ENCODE measurements at regions not wholly inside any gene's neighbourhood (a gene's known extent, or its start where the extent isn't known, plus 50 kb on each side); places are given as distances from the start of the nearest gene placed in this dataset.

DNA sequence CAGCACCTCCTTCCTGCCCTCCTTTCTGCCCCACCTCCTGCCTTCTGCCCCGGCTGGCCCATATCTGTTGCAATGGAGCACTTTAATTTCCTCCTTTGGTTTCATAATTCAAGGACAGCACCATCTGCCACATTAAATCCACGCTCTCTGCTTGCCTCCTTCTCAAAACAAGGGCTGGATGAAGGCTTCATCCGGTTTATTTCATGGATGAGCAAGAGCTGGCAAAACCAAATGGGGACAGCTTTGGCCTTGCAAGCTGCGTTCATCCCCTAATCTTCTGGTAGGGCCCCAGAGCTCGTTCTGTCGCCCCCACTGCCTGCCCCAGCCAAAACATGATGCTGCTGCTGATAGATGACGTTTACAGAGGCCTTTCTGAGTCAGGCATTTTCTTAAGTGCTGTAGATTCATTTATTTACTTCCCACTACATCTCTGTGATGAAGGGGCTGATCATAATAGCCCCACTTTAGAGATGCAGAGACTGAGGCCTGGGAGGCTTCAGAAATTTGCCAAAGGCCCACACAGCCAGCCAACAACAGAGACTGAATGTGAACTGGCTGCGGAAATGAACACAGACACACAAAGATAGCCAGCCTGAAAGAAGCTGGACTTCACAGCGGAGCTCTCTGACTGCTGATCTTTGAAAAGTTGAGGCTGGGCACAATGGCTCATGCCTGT is 115.6 kb upstream of the CPEB4 start:
- H3K27ac Mint-ChIP-seq, result no peak overlapping the region

More for the DNA sequence above, 115.6 kb upstream of the CPEB4 start:
- no peaks in the 10 kb centered on the region for H4K20me1 ChIP-seq (ENCODE audit: control insufficient read depth, insufficient read depth, insufficient read length)
- H3K79me2 ChIP-seq (ENCODE audit: insufficient read depth, low read length), result no peaks in the 10 kb centered on the region
- H2BK12ac ChIP-seq (ENCODE audit: insufficient read length, low read depth, low read length), result no peak overlapping the region
- H3K27me3 Mint-ChIP-seq (ENCODE audit: low read depth), result peaks cover 13% of the 10 kb centered on the region
- H3K4me2 ChIP-seq (ENCODE audit: insufficient read depth, insufficient read length, low read length), result no peak overlapping the region
- no peaks in the 10 kb centered on the region for H3K79me1 ChIP-seq (ENCODE audit: insufficient read depth, low read depth, low read length, poor library complexity, severe bottlenecking)
- H3K9ac ChIP-seq (ENCODE audit: extremely low read depth, insufficient read length, low read length), result no peak overlapping the region
- H3K18ac ChIP-seq (ENCODE audit: insufficient read length, low read depth, low read length), result no peak overlapping the region
- no peak overlapping the region for H2BK120ac ChIP-seq (ENCODE audit: low read depth, low read length, poor library complexity, severe bottlenecking)
- peaks cover 19 to 25% of the 10 kb centered on the region in 2 experiments for H3K4me1 Mint-ChIP-seq
- H3K27ac ChIP-seq (ENCODE audit: insufficient read length, low read depth, low read length), result no peak overlapping the region
- no peaks in the 10 kb centered on the region for H3K9me3 Mint-ChIP-seq
- H3K4ac ChIP-seq (ENCODE audit: low read depth, low read length), result no peak overlapping the region
- no peak overlapping the region for H2AK5ac ChIP-seq (ENCODE audit: insufficient read length, low read length)
- H3K23me2 ChIP-seq (ENCODE audit: insufficient read length, low read depth, low read length, poor library complexity, severe bottlenecking), result no peaks in the 10 kb centered on the region
- no peak for TF ChIP-seq CTCF (conservative IDR thresholded peaks at IDR 0.05)
- WGBS (ENCODE audit: extremely low coverage, insufficient read length, low lambda C conversion rate), result no CpG with 5 or more reads among the region's 9 CpGs
- no peaks in the 10 kb centered on the region for H3K36me3 Mint-ChIP-seq (ENCODE audit: insufficient read depth in 1 of 3, low read depth in 3 of 3)
- no peak overlapping the region for H2BK5ac ChIP-seq (ENCODE audit: insufficient read length, low read length)
- no peak overlapping the region for H3K14ac ChIP-seq (ENCODE audit: insufficient read depth, low read length)
- H3K56ac ChIP-seq (ENCODE audit: insufficient read length, low read depth, low read length), result no peak overlapping the region
- no peak overlapping the region for H2AFZ ChIP-seq (ENCODE audit: low read length)
- no peak overlapping the region for H2BK20ac ChIP-seq (ENCODE audit: low read depth, low read length, poor library complexity, severe bottlenecking)
- H3K4me1 ChIP-seq (ENCODE audit: insufficient read depth, low read length), result no peaks in the 10 kb centered on the region
- H2BK15ac ChIP-seq (ENCODE audit: low read depth, low read length), result no peak overlapping the region
- no peak overlapping the region for H4K5ac ChIP-seq (ENCODE audit: insufficient read length, low read depth, low read length)
- H3K9me3 ChIP-seq (ENCODE audit: control insufficient read depth, low read depth, low read length), result no peaks in the 10 kb centered on the region
- H3T11ph ChIP-seq (ENCODE audit: low read length), result no peak overlapping the region
- no peak overlapping the region for H4K8ac ChIP-seq (replicated peaks; ENCODE audit: insufficient read length, low read depth, low read length)
- no peak overlapping the region for H4K91ac ChIP-seq (ENCODE audit: insufficient read length, low read depth, low read length)
- H3K27me3 ChIP-seq (ENCODE audit: insufficient read depth, low read length), result no peaks in the 10 kb centered on the region
- H3K4me3 Mint-ChIP-seq, result no peak overlapping the region
- H3K23ac ChIP-seq (ENCODE audit: insufficient read length, low read depth, low read length), result no peak overlapping the region
- DNase-seq, result no peak

All from H9 (cell line).